AML-193 (cell line): ENCODE measurements at regions not wholly inside any gene's neighbourhood (a gene's known extent, or its start where the extent isn't known, plus 50 kb on each side); places are given as distances from the start of the nearest gene placed in this dataset.
"Not testable (repeated sequence)": the region's sequence is repeated elsewhere in the genome, so short reads cannot be mapped to it uniquely, and the experiment has no call there.

Experiments used
- DNase-seq, 2 experiments: peaks; one replicate each; lab custom pipeline; 2025; lab: John Stamatoyannopoulos, UW

- DNase-seq: no peak
Observed at GRCh38 chr14:105709281-105710118, 183.1 kb downstream of the TMEM121 start.

- no peak for DNase-seq
Observed at GRCh38 chr14:105710119-105711043, 184.0 kb downstream of the TMEM121 start.

GRCh38 chr14:105711044-105711620 lies 184.7 kb downstream of the TMEM121 start:
- no peak for DNase-seq

- no peak for DNase-seq
Observed at GRCh38 chr14:105711841-105712460, 185.6 kb downstream of the TMEM121 start.

- not testable (repeated sequence) for DNase-seq
Observed at GRCh38 chr14:105712670-105713069, 186.3 kb downstream of the TMEM121 start.

GRCh38 chr14:105713160-105713559 lies 186.8 kb downstream of the TMEM121 start:
- DNase-seq: not testable (repeated sequence)

GRCh38 chr14:105713836-105714235 lies 187.5 kb downstream of the TMEM121 start:
- DNase-seq: not testable (repeated sequence)

- DNase-seq: not testable (repeated sequence)
Observed at GRCh38 chr14:105718787-105719186, 192.4 kb downstream of the TMEM121 start.

- DNase-seq: not testable (repeated sequence)
Observed at GRCh38 chr14:105720106-105720505, 193.7 kb downstream of the TMEM121 start.

- not testable (repeated sequence) for DNase-seq
Observed at GRCh38 chr14:105720852-105721601, 194.6 kb downstream of the TMEM121 start.

- DNase-seq: not testable (repeated sequence)
Observed at GRCh38 chr14:105721602-105721970, 195.2 kb downstream of the TMEM121 start.

- not testable (repeated sequence) for DNase-seq
Observed at GRCh38 chr14:105721996-105722709, 195.8 kb downstream of the TMEM121 start.

GRCh38 chr14:105723271-105723670 lies 196.9 kb downstream of the TMEM121 start:
- DNase-seq: not testable (repeated sequence)

GRCh38 chr14:105723776-105724175 lies 197.4 kb downstream of the TMEM121 start:
- not testable (repeated sequence) for DNase-seq

- DNase-seq: not testable (repeated sequence)
Observed at GRCh38 chr14:105729825-105730368, 203.5 kb downstream of the TMEM121 start.

- DNase-seq: not testable (repeated sequence)
Observed at GRCh38 chr14:105730731-105731130, 204.3 kb downstream of the TMEM121 start.

- DNase-seq: not testable (repeated sequence)
Observed at GRCh38 chr14:105731221-105731985, 205.0 kb downstream of the TMEM121 start.

- DNase-seq: no peak
Observed at GRCh38 chr14:105733081-105734065, 207.0 kb downstream of the TMEM121 start.
